Mammary epithelial cell (primary cell): ENCODE measurements at regions not wholly inside any gene's neighbourhood (a gene's known extent, or its start where the extent isn't known, plus 50 kb on each side); places are given as distances from the start of the nearest gene placed in this dataset.

Source experiments
- CTCF ChIP-seq, 2 donors: IDR thresholded peaks in 1 of 2; conservative IDR thresholded peaks in 1 of 2; 2 replicates each; pipeline ENCODE4 v1.5.1; 2011 to 2012; ENCODE audit warnings: inconsistent platforms in 2 of 2, low read length in 2 of 2, mild to moderate bottlenecking in 2 of 2, control low read depth in 1 of 2, low read depth in 1 of 2; ENCODE audit not compliant: insufficient read depth in 1 of 2; ENCODE audit errors: extremely low read depth in 1 of 2
- EZH2 ChIP-seq: IDR thresholded peaks from 2 replicates; pipeline ENCODE4 v1.6.1; 2012; ENCODE audit warnings: low read length, inconsistent platforms, borderline replicate concordance

- TF ChIP-seq CTCF (conservative IDR thresholded peaks at IDR 0.05 in 1 of 2, IDR thresholded peaks at IDR 0.05 in 1 of 2; ENCODE audit: extremely low read depth in 1 of 2, insufficient read depth in 1 of 2, low read depth in 1 of 2, low read length in 2 of 2), result no peak
- TF ChIP-seq EZH2, result no peak
Observed at GRCh38 chr15:62566248-62566647, 401.2 kb upstream of the C2CD4B start.
